K562 (cell line): ENCODE measurements at regions not wholly inside any gene's neighbourhood (a gene's known extent, or its start where the extent isn't known, plus 50 kb on each side); places are given as distances from the start of the nearest gene placed in this dataset.

Experiments
- ATAC-seq: fragments of 200-7000 bp; cut with Tn5 transposase; 3 replicates; pipeline ENCODE4 v1.9.1; 2020; ENCODE audit warnings: moderate library complexity
- BruUV-seq: library from RNA; stranded (reverse); fragments of 400-500 nt; replicated peaks from 2 replicates; lab custom pipeline; 2021; lab: Mats Ljungman, UMichigan
- CTCF ChIA-PET: fragments of 300-600 bp; formaldehyde crosslinking; extraction: SDS; loops from one replicate; lab custom pipeline; 2021; ENCODE audit warnings: low intra/inter-chr PET ratio; lab: Yijun Ruan, JAX
- POLR2A ChIA-PET: fragments of 300-600, 350-650 bp; sonication (Branson Sonifier 250); formaldehyde crosslinking; extraction: SDS; loops from one replicate; lab custom pipeline; 2021; ENCODE audit warnings: antibody characterized with exemption, inconsistent platforms; lab: Yijun Ruan, JAX
- DNase-seq, 4 experiments: peaks; one replicate each; pipeline versions ENCODE4 v3.0.0 to v3.0.0-alpha.2; 2011 to 2018; ENCODE audit warnings: low spot score in 3 of 4, mixed read lengths in 3 of 4; ENCODE audit errors: extremely low read depth in 1 of 4
- FAIRE-seq: peaks from 2 replicates; lab custom pipeline; 2011; peaks lifted over from hg19 to GRCh38; lab: Jason Lieb, UNC
- H2AFZ ChIP-seq: 2 replicates; pipeline ENCODE4 v1.6.0; 2011; ENCODE audit warnings: low read depth, low read length, control low read depth, inconsistent platforms
- H3K27ac ChIP-seq: fragments of 200-600 bp; 3 replicates; pipeline ENCODE4 v1.8.0; 2011; ENCODE audit warnings: low read depth, mild to moderate bottlenecking, control low read depth, inconsistent platforms, low read length, moderate library complexity, mixed read lengths; ENCODE audit errors: extremely low read depth
- H3K27me3 ChIP-seq, 2 experiments: fragments of 300-600 bp in 1 of 2; 2 replicates in 1 of 2; 3 replicates in 1 of 2; pipeline versions ENCODE4 v1.6.0 to v1.8.0; 2011; ENCODE audit warnings: inconsistent platforms in 2 of 2, low read length in 2 of 2, mild to moderate bottlenecking in 1 of 2, mixed read lengths in 1 of 2, moderate library complexity in 1 of 2; ENCODE audit not compliant: control insufficient read depth in 2 of 2, insufficient read depth in 2 of 2
- H3K36me3 ChIP-seq: fragments of 300-600 bp; 3 replicates; pipeline ENCODE4 v1.8.0; 2011; ENCODE audit warnings: mild to moderate bottlenecking, low read length, inconsistent platforms; ENCODE audit not compliant: control insufficient read depth, insufficient read depth
- H3K4me1 ChIP-seq, 2 experiments: fragments of 200-600 bp in 1 of 2; replicated peaks in 1 of 2; 2 replicates in 1 of 2; 3 replicates in 1 of 2; pipeline versions ENCODE4 v1.5.1 to v1.8.0; 2011; ENCODE audit warnings: inconsistent platforms in 2 of 2, low read length in 2 of 2, mild to moderate bottlenecking in 1 of 2, mixed read lengths in 1 of 2, moderate library complexity in 1 of 2; ENCODE audit not compliant: control insufficient read depth in 2 of 2, insufficient read depth in 2 of 2
- H3K4me2 ChIP-seq: 2 replicates; pipeline ENCODE4 v1.6.1; 2011; ENCODE audit warnings: low read length, control low read depth, inconsistent platforms, mixed read lengths; ENCODE audit not compliant: insufficient read depth
- H3K4me3 ChIP-seq: fragments of 200-600 bp; sonication (generic), shearing (Covaris generic); 2 replicates; pipeline ENCODE4 v1.5.1; 2016; ENCODE audit warnings: control low read depth, inconsistent platforms
- H3K79me2 ChIP-seq: fragments of 200-600 bp; 3 replicates; pipeline ENCODE4 v1.8.0; 2011; ENCODE audit warnings: low read length, inconsistent platforms; ENCODE audit not compliant: control insufficient read depth, insufficient read depth
- H3K9ac ChIP-seq, 2 experiments: 2 replicates each; pipeline versions ENCODE4 v1.6.0 to v1.6.1; 2011; ENCODE audit warnings: low read depth in 2 of 2, low read length in 2 of 2, control low read depth in 1 of 2, inconsistent platforms in 1 of 2, mild to moderate bottlenecking in 1 of 2, mixed read lengths in 1 of 2; ENCODE audit not compliant: insufficient read depth in 1 of 2
- H3K9me1 ChIP-seq: one replicate; pipeline ENCODE4 v1.6.0; 2011; ENCODE audit warnings: inconsistent platforms, mild to moderate bottlenecking, low read length, moderate library complexity; ENCODE audit not compliant: control insufficient read depth, insufficient read depth
- H3K9me3 ChIP-seq: replicated peaks from 2 replicates; pipeline ENCODE4 v1.5.1; 2011; ENCODE audit warnings: low read depth, low read length, inconsistent platforms; ENCODE audit not compliant: control insufficient read depth, insufficient read depth
- H4K20me1 ChIP-seq: replicated peaks from 2 replicates; pipeline ENCODE4 v1.6.1; 2011; ENCODE audit warnings: low read length, inconsistent platforms, mixed read lengths; ENCODE audit not compliant: control insufficient read depth, insufficient read depth
- NFIC ChIP-seq: fragments of 450-650 bp; IDR thresholded peaks from 2 replicates; pipeline ENCODE4 v1.6.1; 2017; ENCODE audit warnings: mild to moderate bottlenecking, inconsistent platforms
- NUFIP1 ChIP-seq: fragments of 450-650 bp; IDR thresholded peaks from 2 replicates; pipeline ENCODE4 v1.6.1; 2018; ENCODE audit not compliant: partially characterized antibody
- PBX2 ChIP-seq, 2 experiments: IDR thresholded peaks in 1 of 2; conservative IDR thresholded peaks in 1 of 2; 2 replicates each; pipeline ENCODE4 v1.6.1; 2016; ENCODE audit warnings: low read depth in 2 of 2, mild to moderate bottlenecking in 1 of 2, missing compliant biosample characterization in 1 of 2, missing genetic modification characterization in 1 of 2, moderate library complexity in 1 of 2
- THRAP3 ChIP-seq: fragments of 450-650 bp; IDR thresholded peaks from 2 replicates; pipeline ENCODE4 v1.6.1; 2016; ENCODE audit warnings: mild to moderate bottlenecking, inconsistent platforms, borderline replicate concordance
- ZNF639 ChIP-seq, 2 experiments: fragments of 200-800 bp in 1 of 2; sonication (Bioruptor generic) in 1 of 2; sonication (generic) in 1 of 2; formaldehyde crosslinking in 1 of 2; IDR thresholded peaks in 1 of 2; conservative IDR thresholded peaks in 1 of 2; 2 replicates each; pipeline versions ENCODE4 v1.5.0 to v1.6.1; 2016 to 2020; ENCODE audit warnings: missing compliant biosample characterization in 1 of 2, missing genetic modification characterization in 1 of 2, missing genetic modification reagents in 1 of 2
- WGBS: fragments of 100-300 bp; shearing (Covaris generic); methylation state at CpG from one replicate; pipeline ENCODE4 v1.1.6; 2016; ENCODE audit warnings: low coverage, mixed read lengths; ENCODE audit not compliant: insufficient coverage; ENCODE audit errors: missing lambda C conversion rate; 5-methylcytosine and 5-hydroxymethylcytosine counted together
- in situ Hi-C: fragments of 300-500 bp; cut with MboI; formaldehyde crosslinking; loops from 4 replicates; pipeline ENCODE4 v1.15.0; 2018; ENCODE audit warnings: inconsistent platforms, mixed read lengths
- intact Hi-C: fragments of 100-400 bp; cut with micrococcal nuclease; formaldehyde crosslinking; loops from 2 replicates; pipeline ENCODE4 v1.14.2; 2022

- no peak for FAIRE-seq
- no peaks in the 10 kb centered on the region for H3K9me1 ChIP-seq
- WGBS, result under 1% methylated on average over 10 of the region's 10 CpGs
- no peak for ATAC-seq
- no peak for DNase-seq
- H3K27ac ChIP-seq, result no peak overlapping the region
- ChIA-PET POLR2A (interaction anchor here (1.3 kb wide), 1 partner anchor 21 kb away, joined by 3 read pairs; no protein-coding TSS in a partner anchor), CTCF (no interaction called here)
- H3K27me3 ChIP-seq, result peaks cover 33 to 53% of the 10 kb centered on the region in 2 experiments
- intact Hi-C loops, result no loop called here
- no peak overlapping the region for H3K9ac ChIP-seq
- BruUV-seq, result no TSS peak
- H3K4me2 ChIP-seq, result no peak overlapping the region
- no peak overlapping the region for H2AFZ ChIP-seq
- H3K79me2 ChIP-seq, result no peaks in the 10 kb centered on the region
- no peaks in the 10 kb centered on the region; the same call in 1 of the 2 replicates for H4K20me1 ChIP-seq
- peak; percentile 27; the same call in 1 of the 2 replicates for TF ChIP-seq NFIC
- no peak for TF ChIP-seq NUFIP1
- in situ Hi-C loops, result no loop called here
- H3K36me3 ChIP-seq, result no peaks in the 10 kb centered on the region
- H3K4me3 ChIP-seq, result no peak overlapping the region
- H3K4me1 ChIP-seq, result no peaks in the 10 kb centered on the region
- H3K9me3 ChIP-seq, result no peaks in the 10 kb centered on the region
These were observed 246.3 kb downstream of the ACTR3B start for GRCh38 chr7:153005750-153006435.

GRCh38 chr7:153006452-153006851, 246.9 kb downstream of the ACTR3B start:
- ATAC-seq, result no peak
- Histone ChIP-seq H2AFZ (no peak overlapping the region), H3K4me3 (no peak overlapping the region), H3K27ac (no peak overlapping the region), H3K4me1 (no peaks in the 10 kb centered on the region)
- BruUV-seq, result no TSS peak
- POLR2A ChIA-PET, result no interaction called here
- TF ChIP-seq PBX2 (CRISPR knock-in tag; IDR thresholded peaks at IDR 0.05; ENCODE audit: low read depth) (no peak), PBX2 (tag; conservative IDR thresholded peaks at IDR 0.05; ENCODE audit: low read depth) (no peak), THRAP3 (no peak), NUFIP1 (no peak), ZNF639 (CRISPR knock-in tag; conservative IDR thresholded peaks at IDR 0.05 in 1 of 2, IDR thresholded peaks at IDR 0.05 in 1 of 2) (no peak)
- TF ChIP-seq, all 486 proteins: peak for 0
- H3K9me3 ChIP-seq, result no peaks in the 10 kb centered on the region
- CTCF ChIA-PET, result no interaction called here
- no peak overlapping the region for H3K4me2 ChIP-seq
- H3K27me3 ChIP-seq, result peaks cover 33 to 53% of the 10 kb centered on the region in 2 experiments
- DNase-seq (no peak), FAIRE-seq (no peak)
- H3K9ac ChIP-seq, result no peak overlapping the region
- intact Hi-C loops (no loop called here), in situ Hi-C loops (no loop called here)
- no peaks in the 10 kb centered on the region for H3K9me1 ChIP-seq
- H4K20me1 ChIP-seq, result no peaks in the 10 kb centered on the region; the same call in 1 of the 2 replicates
- H3K79me2 ChIP-seq, result no peaks in the 10 kb centered on the region
- no peaks in the 10 kb centered on the region for H3K36me3 ChIP-seq
- 3% methylated on average over 2 of the region's 2 CpGs for WGBS
